Sigmoid colon (tissue), 4 donors: ENCODE measurements at regions not wholly inside any gene's neighbourhood (a gene's known extent, or its start where the extent isn't known, plus 50 kb on each side); places are given as distances from the start of the nearest gene placed in this dataset.
"Not testable (repeated sequence)": the region's sequence is repeated elsewhere in the genome, so short reads cannot be mapped to it uniquely, and the experiment has no call there.

Experiments
- CTCF ChIP-seq, 4 experiments: fragments of 450-650 bp in 3 of 4; fragments of 200-600 bp in 1 of 4; IDR thresholded peaks; one replicate each; pipeline ENCODE4 v1.5.1; 2016 to 2019; ENCODE audit warnings: antibody characterized with exemption in 4 of 4, mild to moderate bottlenecking in 3 of 4, moderate library complexity in 2 of 4
- EP300 ChIP-seq, 4 donors: sonication (generic); formaldehyde crosslinking; IDR thresholded peaks; one replicate each; pipeline ENCODE4 v1.6.1; 2017; ENCODE audit warnings: antibody characterized with exemption in 4 of 4
- POLR2A ChIP-seq, 2 donors: fragments of 450-650 bp; IDR thresholded peaks; one replicate each; pipeline ENCODE4 v1.6.1; 2016; ENCODE audit warnings: antibody characterized with exemption in 2 of 2, mild to moderate bottlenecking in 2 of 2, moderate library complexity in 2 of 2

- not testable (repeated sequence) for TF ChIP-seq CTCF, POLR2A, EP300 (IDR thresholded peaks at IDR 0.05)
Measured at GRCh38 chr6:28621268-28621667, 95.6 kb downstream of the GPX5 start.
